Uterus (tissue), 2 donors: ENCODE measurements at regions not wholly inside any gene's neighbourhood (a gene's known extent, or its start where the extent isn't known, plus 50 kb on each side); places are given as distances from the start of the nearest gene placed in this dataset.

Source experiments
- CTCF ChIP-seq, 4 experiments: fragments of 200-600 bp in 2 of 4; fragments of 450-650 bp in 2 of 4; sonication (generic) in 2 of 4; IDR thresholded peaks; one replicate each; pipeline ENCODE4 v1.5.1; 2016 to 2019; ENCODE audit warnings: antibody characterized with exemption in 4 of 4, mild to moderate bottlenecking in 2 of 4, moderate library complexity in 1 of 4
- POLR2A ChIP-seq, 2 donors: fragments of 450-650 bp; IDR thresholded peaks; one replicate each; pipeline ENCODE4 v1.6.1; 2016; ENCODE audit warnings: antibody characterized with exemption in 2 of 2, mild to moderate bottlenecking in 1 of 2, moderate library complexity in 1 of 2

- TF ChIP-seq CTCF (IDR thresholded peaks at IDR 0.05) (no peak), POLR2A (IDR thresholded peaks at IDR 0.05) (no peak)
These were observed 190.6 kb downstream of the HIBADH start for GRCh38 chr7:27472043-27472442.
